COLO668 (cell line): ENCODE measurements at regions not wholly inside any gene's neighbourhood (a gene's known extent, or its start where the extent isn't known, plus 50 kb on each side); places are given as distances from the start of the nearest gene placed in this dataset.
"Not testable (repeated sequence)": the region's sequence is repeated elsewhere in the genome, so short reads cannot be mapped to it uniquely, and the experiment has no call there.

Source experiments
- DNase-seq: peaks from one replicate; lab custom pipeline; 2025; ENCODE audit not compliant: unreplicated experiment; lab: John Stamatoyannopoulos, UW

GRCh38 chr1:73100216-73100615 is 817.9 kb upstream of the NEGR1 start:
- no peak for DNase-seq

DNA sequence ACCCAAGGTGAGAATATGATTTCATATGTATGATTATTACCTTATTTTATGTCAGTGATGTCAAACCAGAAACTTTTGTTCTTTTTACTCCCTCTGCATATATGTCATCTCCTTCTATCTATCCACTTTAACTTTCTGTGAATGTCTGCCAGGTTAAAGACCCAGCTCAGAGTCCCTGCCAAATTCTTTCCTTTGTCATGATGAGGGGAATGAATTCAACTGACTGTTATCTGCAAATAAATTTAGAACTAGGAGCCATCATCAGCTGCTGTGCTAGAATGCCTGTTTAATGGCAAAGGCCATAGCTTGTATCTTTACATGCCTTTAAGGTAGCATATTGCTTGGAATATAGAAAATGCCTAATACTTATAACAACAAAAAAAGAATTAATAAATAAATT is 815.6 kb upstream of the NEGR1 start:
- DNase-seq: no peak

GRCh38 chr1:73096841-73097240 is 814.5 kb upstream of the NEGR1 start:
- DNase-seq: no peak

GRCh38 chr1:73092383-73092782 is 810.0 kb upstream of the NEGR1 start:
- no peak for DNase-seq

DNA sequence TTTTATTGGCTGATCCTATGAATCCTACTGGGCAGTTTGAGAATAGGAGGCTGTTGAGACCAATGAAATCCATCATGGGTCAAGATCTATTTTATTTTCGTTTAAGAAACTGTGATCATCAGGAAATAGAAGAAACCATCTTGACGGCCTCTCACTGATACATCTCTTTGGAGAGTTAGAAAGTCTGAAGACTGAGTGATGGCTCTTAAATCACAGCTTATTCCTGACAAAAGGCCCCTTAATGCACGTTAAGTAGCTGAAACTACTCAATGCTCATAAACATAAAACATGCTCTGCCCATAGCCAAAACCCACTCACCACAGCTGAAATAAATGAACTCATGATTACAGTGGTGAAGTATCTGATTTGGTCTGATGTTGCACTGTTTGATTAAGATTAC is 784.5 kb upstream of the NEGR1 start:
- DNase-seq: no peak

DNA sequence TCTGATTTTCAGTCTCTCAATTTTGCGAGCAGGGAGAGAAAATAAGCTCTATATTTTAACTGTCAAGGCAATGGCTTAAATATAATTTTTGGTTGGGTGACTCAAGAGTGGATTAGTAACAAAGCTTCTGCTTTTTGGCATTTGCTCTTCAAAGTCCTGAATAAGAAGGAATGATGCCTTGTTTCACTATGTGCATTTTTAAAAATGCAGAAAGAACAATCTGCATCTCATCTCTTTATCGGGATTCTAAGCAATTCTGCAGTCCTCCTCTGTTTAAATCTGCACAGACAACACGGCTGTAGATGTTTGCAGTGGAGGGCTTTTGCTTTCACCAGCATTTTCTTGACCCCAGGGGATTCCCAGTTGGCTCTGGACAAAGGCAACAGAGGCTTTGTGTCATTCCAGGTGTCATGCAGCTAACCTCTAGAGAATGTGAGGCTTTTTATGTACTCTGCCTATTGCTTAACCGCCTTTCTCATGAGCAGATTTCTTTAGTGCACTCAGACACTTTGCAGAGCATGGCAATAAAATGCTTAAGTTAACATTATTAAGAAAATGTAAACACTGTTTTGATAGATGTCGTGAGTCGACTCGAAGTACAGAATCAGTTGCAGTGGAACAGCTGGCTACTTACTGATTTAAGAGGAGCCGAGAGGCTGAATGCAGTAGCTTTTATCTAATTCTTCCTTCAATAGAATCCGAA is 783.2 kb upstream of the NEGR1 start:
- DNase-seq: no peak

DNA sequence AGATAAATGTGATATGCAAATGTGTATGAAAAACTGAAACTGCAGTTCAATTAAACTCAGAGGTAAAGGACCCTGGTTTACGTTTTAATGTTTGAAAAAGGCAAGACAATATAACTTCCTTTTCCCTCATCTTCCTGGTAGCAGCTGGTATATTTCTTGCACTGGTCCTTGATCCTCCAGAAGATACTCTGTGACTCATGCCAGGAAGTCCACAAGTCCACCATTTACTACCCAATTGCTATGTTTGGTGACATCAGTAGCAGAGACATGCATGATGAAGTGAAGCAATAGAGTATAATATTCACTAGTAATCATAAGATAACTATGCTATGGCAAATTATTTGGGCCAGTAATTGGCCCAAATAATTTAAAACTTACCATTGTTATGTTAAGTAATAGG is 774.5 kb upstream of the NEGR1 start:
- no peak for DNase-seq

DNA sequence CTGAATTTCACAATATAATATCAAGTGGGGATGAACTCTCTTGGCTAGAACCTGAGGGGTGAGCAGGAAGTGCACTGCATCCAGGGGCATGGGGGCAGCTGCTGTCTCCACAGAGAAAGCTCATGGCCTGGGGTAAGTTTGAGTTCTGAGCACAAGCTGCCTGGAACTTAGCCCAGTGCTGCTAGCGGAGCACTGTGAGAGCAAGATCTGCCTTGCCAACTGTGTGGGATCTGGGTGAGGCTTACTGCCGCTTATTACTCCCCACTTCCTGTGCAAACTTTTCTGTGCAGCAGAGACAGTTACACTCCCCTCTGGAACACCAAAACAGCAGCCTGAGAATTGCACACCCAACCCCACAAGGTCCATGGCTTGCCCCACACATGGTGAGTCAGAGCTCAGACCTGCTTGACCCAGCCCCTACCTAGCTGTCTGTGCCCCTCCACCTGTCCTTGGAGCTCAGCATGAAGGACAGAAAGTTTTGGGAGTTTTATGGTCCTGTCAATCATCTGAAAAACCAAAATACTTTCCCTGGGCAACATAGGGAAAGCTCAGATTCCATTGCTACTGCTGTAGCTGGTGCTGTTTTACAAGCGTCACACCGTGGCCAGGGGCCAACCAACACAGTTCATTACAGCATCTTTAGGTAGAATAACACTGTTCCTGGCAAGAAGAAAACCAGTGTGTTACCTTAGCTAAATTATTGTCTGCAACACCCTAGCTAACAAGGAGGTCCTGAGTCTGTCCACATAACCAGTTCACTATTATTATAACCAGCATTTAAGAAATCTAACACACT is 762.1 kb upstream of the NEGR1 start:
- DNase-seq: no peak

DNA sequence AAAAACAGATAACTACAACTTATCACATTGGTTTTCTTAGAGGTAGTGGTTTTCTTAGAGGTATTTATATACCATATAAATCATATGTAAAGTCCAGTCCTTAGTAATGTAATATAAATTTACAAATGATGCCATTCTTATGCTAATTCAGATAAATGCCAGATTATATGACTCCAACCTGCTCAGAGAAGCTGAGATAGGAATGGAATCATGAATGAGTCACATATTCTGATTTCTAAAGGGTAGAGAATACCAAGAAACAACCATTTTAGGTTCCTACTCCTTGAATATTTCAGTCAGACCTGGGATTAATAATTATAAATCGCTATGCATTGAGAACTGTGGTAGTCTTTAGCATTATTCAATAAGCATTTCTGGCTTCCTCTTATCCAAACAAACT is 760.1 kb upstream of the NEGR1 start:
- no peak for DNase-seq

GRCh38 chr1:73040811-73041210 is 758.5 kb upstream of the NEGR1 start:
- no peak for DNase-seq

GRCh38 chr1:73034271-73034670 is 751.9 kb upstream of the NEGR1 start:
- DNase-seq: no peak

GRCh38 chr1:73033640-73034039 is 751.3 kb upstream of the NEGR1 start:
- no peak for DNase-seq

DNA sequence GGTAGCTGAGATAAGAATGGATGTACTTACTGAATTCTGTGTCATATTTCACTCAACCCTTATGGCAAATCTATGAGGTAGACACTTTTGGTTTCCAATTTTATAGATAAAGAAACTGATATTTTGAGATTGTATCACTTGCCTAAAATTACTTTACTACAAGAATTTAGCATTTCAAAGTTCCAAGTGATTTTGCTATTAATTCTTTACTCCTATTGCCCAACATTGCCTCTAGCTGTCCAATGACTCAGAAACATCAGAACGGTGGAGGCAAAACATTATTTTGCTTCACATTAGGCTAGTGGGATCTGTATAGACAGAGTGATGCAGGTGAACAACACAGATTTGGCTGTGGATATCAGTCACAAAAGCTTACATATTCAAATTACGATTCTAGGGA is 747.2 kb upstream of the NEGR1 start:
- no peak for DNase-seq

- no peak for DNase-seq
These were observed 743.8 kb upstream of the NEGR1 start for GRCh38 chr1:73026114-73026513.

DNA sequence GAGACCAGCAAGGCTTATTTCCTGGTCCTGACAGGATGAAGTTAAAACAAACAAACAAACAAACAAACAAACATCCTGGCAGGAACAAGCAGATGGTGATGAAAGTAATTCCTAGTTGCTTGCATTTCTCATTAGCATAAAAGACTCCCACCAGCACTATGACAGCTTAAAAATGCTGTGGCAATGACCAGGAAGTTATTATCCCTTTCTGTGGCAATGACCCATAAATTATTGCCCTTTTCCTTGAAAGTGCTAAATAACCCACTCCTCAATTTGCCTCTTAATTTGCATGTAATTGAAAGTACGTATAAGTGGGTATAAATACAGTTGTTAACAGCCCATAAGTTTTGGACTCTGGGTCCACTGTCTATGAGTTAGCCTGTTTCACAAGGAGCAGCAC is 727.6 kb upstream of the NEGR1 start:
- DNase-seq: no peak

GRCh38 chr1:73009311-73009710 is 727.0 kb upstream of the NEGR1 start:
- no peak for DNase-seq

- no peak for DNase-seq
These were observed 715.3 kb upstream of the NEGR1 start for GRCh38 chr1:72997624-72998023.

DNA sequence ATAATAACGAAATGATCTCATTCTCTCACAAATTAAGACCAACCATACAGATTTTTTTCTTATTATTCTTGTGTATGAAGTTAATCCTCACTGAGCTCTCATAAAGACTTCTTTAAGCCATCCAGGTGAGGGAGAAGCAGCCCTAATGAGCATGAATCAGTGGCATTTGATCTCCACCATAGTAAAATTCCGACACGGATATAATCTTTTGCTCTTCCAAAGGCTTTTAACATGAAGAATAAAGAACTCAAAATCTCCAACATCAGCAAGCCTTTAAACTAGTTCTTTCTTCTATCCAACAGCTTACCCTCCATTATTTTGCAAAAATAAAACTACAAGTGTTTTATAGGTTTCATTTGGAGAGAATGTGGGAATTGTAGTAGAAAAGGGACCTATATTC is 714.7 kb upstream of the NEGR1 start:
- no peak for DNase-seq

- DNase-seq: not testable (repeated sequence)
These were observed 705.5 kb upstream of the NEGR1 start for GRCh38 chr1:72987871-72988270.

DNA sequence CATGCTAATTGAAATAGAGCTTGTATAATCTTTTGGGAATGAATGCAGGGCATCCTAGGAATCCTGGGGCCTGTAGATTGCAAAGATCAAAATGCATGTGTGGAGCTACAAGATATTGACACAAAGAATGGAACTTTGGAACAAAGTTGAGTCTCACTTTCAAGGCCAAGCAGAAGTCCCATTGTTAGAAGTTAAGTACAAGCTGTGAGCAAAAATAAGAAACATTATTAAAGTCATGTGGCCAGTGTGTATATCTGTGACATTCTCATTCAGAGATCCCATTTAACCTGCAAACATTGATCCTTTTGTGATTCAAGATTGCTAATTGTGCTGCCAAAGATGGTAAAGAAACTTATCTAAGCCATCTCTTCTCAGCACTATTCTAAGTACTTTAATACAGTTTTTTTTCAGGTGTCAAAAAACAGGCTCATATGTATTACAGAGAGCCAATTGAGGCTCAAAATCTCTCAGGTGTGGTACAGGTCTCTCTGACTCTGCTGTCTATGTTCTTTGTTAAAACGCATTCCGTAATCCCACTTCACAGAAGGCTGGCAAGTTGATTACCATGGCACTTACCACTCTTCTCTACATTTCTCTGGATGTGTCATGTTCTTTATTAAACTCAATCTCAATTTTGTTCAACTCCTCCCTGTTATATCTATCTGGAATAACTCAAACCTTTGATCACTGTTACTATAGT is 704.4 kb upstream of the NEGR1 start:
- DNase-seq: no peak

GRCh38 chr1:72985024-72985423 is 702.7 kb upstream of the NEGR1 start:
- DNase-seq: not testable (repeated sequence)

GRCh38 chr1:72983011-72983410 is 700.7 kb upstream of the NEGR1 start:
- DNase-seq: not testable (repeated sequence)
